Astrocyte (in vitro differentiated cells and primary cell): ENCODE measurements at regions not wholly inside any gene's neighbourhood (a gene's known extent, or its start where the extent isn't known, plus 50 kb on each side); places are given as distances from the start of the nearest gene placed in this dataset.

Experiments
- EZH2 ChIP-seq: IDR thresholded peaks from 2 replicates; pipeline ENCODE4 v1.6.1; 2012; ENCODE audit warnings: mild to moderate bottlenecking, low read length, inconsistent platforms; ENCODE audit not compliant: insufficient read depth
- TF ChIP-seq, protein P1 (sequence below): IDR thresholded peaks from 2 replicates; pipeline ENCODE4 v1.5.1; 2011; ENCODE audit warnings: low read depth, mild to moderate bottlenecking, inconsistent platforms, low read length, moderate library complexity; ENCODE audit not compliant: insufficient read depth

DNA sequence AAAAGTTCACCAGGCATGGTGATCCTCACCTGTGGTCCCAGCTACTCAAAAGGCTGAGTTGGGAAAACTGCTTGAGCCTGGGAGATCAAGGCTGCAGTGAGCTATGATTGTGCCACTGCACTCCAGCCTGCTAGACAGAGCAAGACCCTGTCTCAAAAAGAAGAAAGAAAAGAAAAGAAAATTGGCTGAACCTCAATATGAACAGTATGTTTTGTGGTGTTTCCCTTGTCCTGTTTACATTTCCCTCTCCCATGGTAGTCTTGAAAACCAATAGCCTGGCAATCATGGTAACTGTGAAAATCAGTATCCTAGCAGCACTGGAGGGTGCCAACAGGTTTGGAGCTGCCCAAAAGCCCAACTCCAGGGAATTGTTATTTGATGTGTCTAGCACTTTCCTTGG, 174.1 kb upstream of the NR4A3 start:
- TF ChIP-seq, protein P1, sequence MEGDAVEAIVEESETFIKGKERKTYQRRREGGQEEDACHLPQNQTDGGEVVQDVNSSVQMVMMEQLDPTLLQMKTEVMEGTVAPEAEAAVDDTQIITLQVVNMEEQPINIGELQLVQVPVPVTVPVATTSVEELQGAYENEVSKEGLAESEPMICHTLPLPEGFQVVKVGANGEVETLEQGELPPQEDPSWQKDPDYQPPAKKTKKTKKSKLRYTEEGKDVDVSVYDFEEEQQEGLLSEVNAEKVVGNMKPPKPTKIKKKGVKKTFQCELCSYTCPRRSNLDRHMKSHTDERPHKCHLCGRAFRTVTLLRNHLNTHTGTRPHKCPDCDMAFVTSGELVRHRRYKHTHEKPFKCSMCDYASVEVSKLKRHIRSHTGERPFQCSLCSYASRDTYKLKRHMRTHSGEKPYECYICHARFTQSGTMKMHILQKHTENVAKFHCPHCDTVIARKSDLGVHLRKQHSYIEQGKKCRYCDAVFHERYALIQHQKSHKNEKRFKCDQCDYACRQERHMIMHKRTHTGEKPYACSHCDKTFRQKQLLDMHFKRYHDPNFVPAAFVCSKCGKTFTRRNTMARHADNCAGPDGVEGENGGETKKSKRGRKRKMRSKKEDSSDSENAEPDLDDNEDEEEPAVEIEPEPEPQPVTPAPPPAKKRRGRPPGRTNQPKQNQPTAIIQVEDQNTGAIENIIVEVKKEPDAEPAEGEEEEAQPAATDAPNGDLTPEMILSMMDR, result no peak
- no peak for TF ChIP-seq EZH2
